Rectal smooth muscle tissue (tissue), 1 donor: ENCODE measurements at regions not wholly inside any gene's neighbourhood (a gene's known extent, or its start where the extent isn't known, plus 50 kb on each side); places are given as distances from the start of the nearest gene placed in this dataset.
"Not testable (repeated sequence)": the region's sequence is repeated elsewhere in the genome, so short reads cannot be mapped to it uniquely, and the experiment has no call there.

ENCODE experiments used
- H3K27ac ChIP-seq: one replicate; pipeline ENCODE4 v1.7.0; 2013; ENCODE audit warnings: low read depth, low read length, inconsistent platforms
- H3K27me3 ChIP-seq: one replicate; pipeline ENCODE4 v1.7.0; 2013; ENCODE audit warnings: low read length; ENCODE audit not compliant: control insufficient read depth, insufficient read depth
- H3K36me3 ChIP-seq: one replicate; pipeline ENCODE4 v1.7.0; 2013; ENCODE audit warnings: low read length; ENCODE audit not compliant: control insufficient read depth, insufficient read depth
- H3K4me1 ChIP-seq: one replicate; pipeline ENCODE4 v1.7.0; 2013; ENCODE audit warnings: low read length; ENCODE audit not compliant: control insufficient read depth, insufficient read depth
- H3K4me3 ChIP-seq: one replicate; pipeline ENCODE4 v1.7.0; 2013; ENCODE audit warnings: low read length
- H3K9ac ChIP-seq: one replicate; pipeline ENCODE4 v1.7.0; 2013; ENCODE audit warnings: low read length

DNA sequence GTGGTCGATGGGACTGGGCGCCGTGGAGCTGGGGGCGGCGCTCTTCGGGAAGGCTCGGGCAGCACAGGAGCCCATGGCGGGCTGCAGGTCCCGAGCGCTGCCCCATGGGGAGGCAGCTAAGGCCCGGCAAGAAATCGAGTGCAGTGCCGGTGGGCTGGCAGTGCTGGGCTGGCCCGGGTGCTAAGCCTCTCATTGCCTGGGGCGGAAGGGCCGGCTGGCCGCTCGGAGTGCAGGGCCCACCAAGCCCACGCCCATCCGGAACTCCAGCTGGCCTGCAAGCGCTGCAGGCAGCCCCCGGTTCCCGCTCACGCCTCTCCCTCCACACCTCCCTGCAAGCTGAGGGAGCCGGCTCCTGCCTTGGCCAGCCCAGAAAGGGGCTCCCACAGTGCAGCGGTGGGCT lies 748.4 kb upstream of the NRXN1 start:
- no peaks in the 10 kb centered on the region for H3K4me1 ChIP-seq
- H3K36me3 ChIP-seq, result no peaks in the 10 kb centered on the region
- H3K27me3 ChIP-seq, result no peaks in the 10 kb centered on the region
- H3K9ac ChIP-seq, result no peak overlapping the region
- no peak overlapping the region for H3K4me3 ChIP-seq
- no peak overlapping the region for H3K27ac ChIP-seq

DNA sequence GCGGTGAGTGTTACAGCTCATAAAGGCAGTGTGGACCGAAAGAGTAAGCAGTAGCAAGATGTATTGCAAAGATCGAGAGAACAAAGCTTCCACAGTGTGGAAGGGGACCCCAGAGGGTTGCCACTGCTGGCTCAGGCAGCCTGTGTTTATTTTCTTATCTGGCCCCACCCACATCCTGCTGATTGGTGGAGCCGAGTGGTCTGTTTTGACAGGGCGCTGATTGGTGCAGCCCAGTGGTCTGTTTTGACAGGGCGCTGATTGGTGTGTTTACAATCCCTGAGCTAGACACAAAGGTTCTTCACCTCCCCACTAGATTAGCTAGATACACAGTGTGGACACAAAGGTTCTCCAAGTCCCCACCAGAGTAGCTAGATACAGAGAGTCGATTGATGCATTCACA lies 747.8 kb upstream of the NRXN1 start:
- H3K36me3 ChIP-seq, H3K4me3 ChIP-seq, H3K9ac ChIP-seq, H3K27ac ChIP-seq, H3K27me3 ChIP-seq, H3K4me1 ChIP-seq: not testable (repeated sequence)

- Histone ChIP-seq H3K9ac (no peak overlapping the region), H3K27me3 (no peaks in the 10 kb centered on the region), H3K36me3 (no peaks in the 10 kb centered on the region), H3K4me3 (no peak overlapping the region), H3K4me1 (no peaks in the 10 kb centered on the region), H3K27ac (no peak overlapping the region)
These were observed 746.9 kb upstream of the NRXN1 start for GRCh38 chr2:51778806-51779205.

GRCh38 chr2:51774606-51775005 lies 742.7 kb upstream of the NRXN1 start:
- not testable (repeated sequence) for H3K9ac ChIP-seq, H3K27me3 ChIP-seq, H3K4me3 ChIP-seq, H3K36me3 ChIP-seq, H3K27ac ChIP-seq, H3K4me1 ChIP-seq

DNA sequence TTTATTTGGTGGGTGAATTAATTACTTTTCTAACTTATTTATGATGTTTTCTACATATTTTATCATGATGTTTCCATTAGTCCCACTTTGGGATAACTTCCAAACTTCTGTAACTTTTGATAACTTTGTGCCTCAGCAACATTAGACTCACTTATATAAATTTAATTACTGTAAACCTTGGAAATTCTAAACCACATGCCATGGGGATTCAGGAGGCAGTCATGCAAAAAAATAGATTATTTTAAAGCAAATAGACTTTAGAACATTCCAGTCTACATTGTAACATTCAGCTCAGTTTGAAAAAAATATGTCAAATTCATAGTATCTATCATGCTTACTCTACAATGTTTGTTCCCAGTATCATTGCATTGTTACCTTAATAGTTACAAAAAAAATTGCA lies 728.5 kb upstream of the NRXN1 start:
- H3K27ac ChIP-seq, result no peak overlapping the region
- H3K36me3 ChIP-seq, result no peaks in the 10 kb centered on the region
- H3K4me3 ChIP-seq, result no peak overlapping the region
- no peaks in the 10 kb centered on the region for H3K4me1 ChIP-seq
- H3K27me3 ChIP-seq, result no peaks in the 10 kb centered on the region
- H3K9ac ChIP-seq, result no peak overlapping the region

GRCh38 chr2:51758081-51758480 lies 726.1 kb upstream of the NRXN1 start:
- no peak overlapping the region for H3K27ac ChIP-seq
- H3K4me1 ChIP-seq, result no peaks in the 10 kb centered on the region
- no peaks in the 10 kb centered on the region for H3K27me3 ChIP-seq
- no peaks in the 10 kb centered on the region for H3K36me3 ChIP-seq
- H3K9ac ChIP-seq, result no peak overlapping the region
- H3K4me3 ChIP-seq, result no peak overlapping the region

GRCh38 chr2:51734115-51734514 lies 702.2 kb upstream of the NRXN1 start:
- no peaks in the 10 kb centered on the region for H3K36me3 ChIP-seq
- H3K4me3 ChIP-seq, result no peak overlapping the region
- H3K27ac ChIP-seq, result no peak overlapping the region
- H3K27me3 ChIP-seq, result no peaks in the 10 kb centered on the region
- no peak overlapping the region for H3K9ac ChIP-seq
- no peaks in the 10 kb centered on the region for H3K4me1 ChIP-seq

GRCh38 chr2:51723691-51724090 lies 691.8 kb upstream of the NRXN1 start:
- no peak overlapping the region for H3K9ac ChIP-seq
- H3K36me3 ChIP-seq, result no peaks in the 10 kb centered on the region
- H3K4me3 ChIP-seq, result no peak overlapping the region
- no peak overlapping the region for H3K27ac ChIP-seq
- H3K27me3 ChIP-seq, result no peaks in the 10 kb centered on the region
- H3K4me1 ChIP-seq, result no peaks in the 10 kb centered on the region

DNA sequence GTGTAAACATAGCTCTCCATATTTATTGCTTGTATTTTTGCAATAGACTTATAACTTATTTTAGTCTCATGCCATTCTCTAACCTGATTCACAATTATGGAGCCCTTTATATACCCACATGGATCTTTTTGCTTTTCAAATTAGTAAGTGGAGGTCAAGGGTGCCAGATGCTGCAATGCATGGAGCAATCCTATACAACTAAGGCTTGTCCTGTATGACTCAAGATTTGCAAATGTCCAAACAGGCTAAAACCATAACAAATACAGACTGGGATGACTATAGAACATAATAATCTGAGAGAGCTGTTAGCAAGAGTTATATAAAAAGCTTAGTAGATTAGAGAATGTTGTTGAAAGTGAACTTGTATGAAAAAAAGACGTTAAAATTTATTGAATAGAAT lies 690.4 kb upstream of the NRXN1 start:
- Histone ChIP-seq H3K27me3 (no peaks in the 10 kb centered on the region), H3K9ac (no peak overlapping the region), H3K27ac (no peak overlapping the region), H3K4me3 (no peak overlapping the region), H3K36me3 (no peaks in the 10 kb centered on the region), H3K4me1 (no peaks in the 10 kb centered on the region)

DNA sequence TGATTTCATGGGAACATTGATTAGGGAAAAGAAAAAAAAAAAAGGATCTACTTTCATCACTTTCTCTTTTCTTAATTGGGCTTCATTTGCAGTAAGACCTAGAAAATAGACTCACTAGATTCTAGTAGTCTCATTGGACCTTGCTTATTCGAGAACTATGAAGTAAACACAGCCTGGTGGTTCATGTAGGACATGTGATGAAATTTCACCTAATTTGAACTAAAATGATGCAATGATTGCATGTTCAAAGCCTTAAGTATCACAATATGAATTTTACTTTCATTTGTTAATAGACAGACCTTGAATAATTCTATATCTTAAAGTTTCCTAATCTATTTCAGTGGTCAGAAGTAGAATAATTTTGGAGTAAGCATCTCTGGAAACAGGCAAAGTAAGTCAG lies 688.9 kb upstream of the NRXN1 start:
- Histone ChIP-seq H3K4me3 (no peak overlapping the region), H3K9ac (no peak overlapping the region)

GRCh38 chr2:51718881-51719280 lies 686.9 kb upstream of the NRXN1 start:
- no peaks in the 10 kb centered on the region for H3K27me3 ChIP-seq
- no peak overlapping the region for H3K27ac ChIP-seq
- H3K9ac ChIP-seq, result no peak overlapping the region
- H3K4me3 ChIP-seq, result no peak overlapping the region
- no peaks in the 10 kb centered on the region for H3K4me1 ChIP-seq
- H3K36me3 ChIP-seq, result no peaks in the 10 kb centered on the region

More for the DNA sequence above, 688.9 kb upstream of the NRXN1 start:
- no peak overlapping the region for H3K27ac ChIP-seq
- no peaks in the 10 kb centered on the region for H3K4me1 ChIP-seq
- H3K27me3 ChIP-seq, result no peaks in the 10 kb centered on the region
- H3K36me3 ChIP-seq, result no peaks in the 10 kb centered on the region

DNA sequence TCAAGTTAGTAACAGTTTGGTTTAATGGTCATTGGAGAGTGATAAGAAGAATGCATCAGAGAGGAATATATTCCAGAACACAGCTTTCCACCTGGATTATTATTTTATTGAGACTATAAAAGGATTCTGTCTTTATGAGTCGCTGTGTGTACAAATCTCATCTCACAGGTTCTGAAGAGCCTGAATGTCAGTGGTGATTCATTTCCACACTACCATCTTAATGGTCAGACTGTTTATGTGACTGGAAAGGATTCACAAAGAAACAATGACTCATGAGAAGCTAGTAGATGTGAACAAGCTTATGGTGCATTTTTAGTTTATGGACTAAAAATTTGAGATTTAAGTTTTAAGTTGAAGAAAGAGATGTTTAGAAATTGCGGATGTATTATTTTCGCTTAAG lies 685.4 kb upstream of the NRXN1 start:
- H3K9ac ChIP-seq, result no peak overlapping the region
- no peaks in the 10 kb centered on the region for H3K27me3 ChIP-seq
- no peak overlapping the region for H3K4me3 ChIP-seq
- no peaks in the 10 kb centered on the region for H3K4me1 ChIP-seq
- no peaks in the 10 kb centered on the region for H3K36me3 ChIP-seq
- H3K27ac ChIP-seq, result no peak overlapping the region

DNA sequence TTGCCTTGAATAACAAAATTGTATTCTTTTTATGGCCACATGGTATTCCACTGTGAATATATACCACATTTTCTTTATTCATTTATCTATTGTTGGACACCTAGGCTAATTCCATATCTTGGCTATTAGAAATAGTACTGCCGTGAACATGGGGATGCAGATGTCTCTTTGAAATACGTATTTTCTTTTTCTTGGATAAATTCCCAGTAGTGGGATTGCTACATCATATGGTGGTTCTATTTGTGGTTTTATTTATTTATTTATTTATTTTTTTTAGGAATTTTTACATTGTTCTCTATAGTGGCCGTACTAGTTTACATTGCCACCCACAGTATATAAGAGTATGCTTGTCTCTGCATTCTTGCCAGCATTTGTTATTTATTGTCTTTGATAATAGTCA lies 679.8 kb upstream of the NRXN1 start:
- H3K36me3 ChIP-seq, result no peaks in the 10 kb centered on the region
- no peaks in the 10 kb centered on the region for H3K4me1 ChIP-seq
- no peak overlapping the region for H3K4me3 ChIP-seq
- H3K9ac ChIP-seq, result no peak overlapping the region
- no peaks in the 10 kb centered on the region for H3K27me3 ChIP-seq
- H3K27ac ChIP-seq, result no peak overlapping the region

DNA sequence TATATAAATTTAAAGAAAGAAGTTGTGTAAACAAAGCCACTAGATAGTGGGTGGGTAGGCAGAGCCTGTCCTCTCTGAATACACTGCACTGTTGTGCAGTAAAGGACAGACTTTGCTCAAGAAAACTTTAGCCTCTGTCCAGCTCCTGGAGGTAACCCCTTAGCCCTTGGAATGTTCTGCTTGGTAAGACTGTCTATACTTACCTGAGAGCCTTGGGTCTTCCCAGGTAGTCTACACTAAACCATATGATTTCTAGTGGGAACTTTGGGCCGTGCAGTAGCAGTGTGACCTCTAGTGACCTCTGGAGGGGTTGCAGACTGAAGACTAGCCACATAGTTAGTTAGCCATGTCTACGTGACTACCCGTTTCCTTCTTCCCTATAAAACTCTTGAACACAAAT lies 678.3 kb upstream of the NRXN1 start:
- Histone ChIP-seq H3K4me1 (no peaks in the 10 kb centered on the region), H3K27me3 (no peaks in the 10 kb centered on the region), H3K9ac (no peak overlapping the region), H3K27ac (no peak overlapping the region), H3K4me3 (no peak overlapping the region), H3K36me3 (no peaks in the 10 kb centered on the region)
